ENCODE measurements at regions not wholly inside any gene's neighbourhood (a gene's known extent, or its start where the extent isn't known, plus 50 kb on each side); places are given as distances from the start of the nearest gene placed in this dataset.

GRCh38 chr7:86963599-86964230 is 95.7 kb downstream of the ELAPOR2 start:
- no peak for TF ChIP-seq CTCF (IDR thresholded peaks at IDR 0.05 in 8 of 11, conservative IDR thresholded peaks at IDR 0.05 in 3 of 11)
- TF ChIP-seq POLR2A (IDR thresholded peaks at IDR 0.05), result no peak
- no peak for TF ChIP-seq POLR2AphosphoS5 (IDR thresholded peaks at IDR 0.05)

Data from spleen (tissue), 7 donors.